ENCODE measurements at regions not wholly inside any gene's neighbourhood (a gene's known extent, or its start where the extent isn't known, plus 50 kb on each side); places are given as distances from the start of the nearest gene placed in this dataset.

DNA sequence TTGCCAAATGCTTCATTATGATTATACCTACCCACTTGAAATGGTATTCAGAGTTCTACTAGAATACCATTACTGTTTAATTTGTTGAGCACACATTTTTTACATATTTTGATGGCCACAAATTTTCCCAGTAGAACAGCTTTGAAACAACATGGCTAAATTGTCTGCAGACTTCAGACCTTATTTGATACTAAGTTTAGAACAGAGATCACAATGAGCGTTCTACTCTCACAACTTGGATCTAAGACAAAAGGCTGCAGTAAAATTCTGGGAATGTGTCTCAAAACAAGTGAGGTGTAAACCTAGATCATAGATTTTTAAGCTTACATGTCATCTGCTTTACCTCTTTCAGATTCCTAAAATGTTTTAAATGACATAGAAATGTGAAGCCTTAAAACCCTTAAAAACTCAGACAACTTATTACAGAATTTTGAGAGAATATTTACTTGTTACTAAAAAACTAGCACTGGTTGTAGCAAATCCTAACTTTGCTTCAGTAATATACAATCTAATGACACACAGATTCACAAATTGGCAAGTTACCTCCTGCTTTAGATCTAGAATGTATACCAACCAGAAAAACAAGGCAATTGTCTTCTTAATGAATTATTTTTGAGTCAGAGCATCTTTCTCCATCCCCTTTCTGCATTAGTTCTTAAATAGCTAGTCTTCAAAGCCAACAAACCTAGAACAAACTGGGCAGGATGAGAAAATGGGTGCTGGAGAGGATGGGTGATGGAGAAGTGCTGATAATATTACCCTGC is 243.3 kb downstream of the SLC7A11 start:
- no peak overlapping the region for H3K27ac ChIP-seq
- TF ChIP-seq, protein P1, sequence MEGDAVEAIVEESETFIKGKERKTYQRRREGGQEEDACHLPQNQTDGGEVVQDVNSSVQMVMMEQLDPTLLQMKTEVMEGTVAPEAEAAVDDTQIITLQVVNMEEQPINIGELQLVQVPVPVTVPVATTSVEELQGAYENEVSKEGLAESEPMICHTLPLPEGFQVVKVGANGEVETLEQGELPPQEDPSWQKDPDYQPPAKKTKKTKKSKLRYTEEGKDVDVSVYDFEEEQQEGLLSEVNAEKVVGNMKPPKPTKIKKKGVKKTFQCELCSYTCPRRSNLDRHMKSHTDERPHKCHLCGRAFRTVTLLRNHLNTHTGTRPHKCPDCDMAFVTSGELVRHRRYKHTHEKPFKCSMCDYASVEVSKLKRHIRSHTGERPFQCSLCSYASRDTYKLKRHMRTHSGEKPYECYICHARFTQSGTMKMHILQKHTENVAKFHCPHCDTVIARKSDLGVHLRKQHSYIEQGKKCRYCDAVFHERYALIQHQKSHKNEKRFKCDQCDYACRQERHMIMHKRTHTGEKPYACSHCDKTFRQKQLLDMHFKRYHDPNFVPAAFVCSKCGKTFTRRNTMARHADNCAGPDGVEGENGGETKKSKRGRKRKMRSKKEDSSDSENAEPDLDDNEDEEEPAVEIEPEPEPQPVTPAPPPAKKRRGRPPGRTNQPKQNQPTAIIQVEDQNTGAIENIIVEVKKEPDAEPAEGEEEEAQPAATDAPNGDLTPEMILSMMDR (conservative IDR thresholded peaks at IDR 0.05) = no peak

GRCh38 chr4:137997496-137997895 is 244.7 kb downstream of the SLC7A11 start:
- H3K27ac ChIP-seq = no peak overlapping the region
- TF ChIP-seq, protein P1 (conservative IDR thresholded peaks at IDR 0.05) = no peak

- no peak overlapping the region for H3K27ac ChIP-seq
- TF ChIP-seq, protein P1 (conservative IDR thresholded peaks at IDR 0.05) = no peak
Measured at GRCh38 chr4:137994853-137995252, 247.3 kb downstream of the SLC7A11 start.

GRCh38 chr4:137993232-137993631 is 248.9 kb downstream of the SLC7A11 start:
- H3K27ac ChIP-seq = no peak overlapping the region
- TF ChIP-seq, protein P1 (conservative IDR thresholded peaks at IDR 0.05) = no peak

GRCh38 chr4:137981277-137981676 is 260.9 kb downstream of the SLC7A11 start:
- no peak overlapping the region for H3K27ac ChIP-seq
- TF ChIP-seq, protein P1 (conservative IDR thresholded peaks at IDR 0.05) = no peak

GRCh38 chr4:137980641-137981040 is 261.5 kb downstream of the SLC7A11 start:
- TF ChIP-seq, protein P1 (conservative IDR thresholded peaks at IDR 0.05) = no peak
- no peak overlapping the region for H3K27ac ChIP-seq

DNA sequence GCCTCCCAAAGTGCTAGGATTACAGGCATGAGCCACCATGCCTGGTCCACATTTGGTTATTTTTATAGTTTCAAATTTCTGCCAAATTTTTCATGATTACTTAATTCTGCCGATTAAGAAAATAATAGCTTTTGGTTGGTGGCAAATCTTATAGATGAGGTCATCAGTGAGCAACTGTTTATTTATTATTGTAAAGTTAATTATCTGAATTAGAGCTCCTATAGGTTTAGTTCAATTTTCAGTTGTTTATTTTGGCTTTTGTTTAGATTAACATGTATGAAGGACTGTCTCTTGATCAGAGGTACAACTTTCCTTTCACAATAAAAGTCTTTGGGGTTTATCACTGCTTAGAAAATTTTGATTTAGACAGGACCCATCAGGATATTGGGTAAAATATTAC is 262.2 kb downstream of the SLC7A11 start:
- no peak overlapping the region for H3K27ac ChIP-seq
- TF ChIP-seq, protein P1 (conservative IDR thresholded peaks at IDR 0.05) = no peak
